Caco-2 (cell line): ENCODE measurements at regions not wholly inside any gene's neighbourhood (a gene's known extent, or its start where the extent isn't known, plus 50 kb on each side); places are given as distances from the start of the nearest gene placed in this dataset.

Experiments
- BruUV-seq: library from RNA; stranded (reverse); fragments of 400-500 nt; replicated peaks from 2 replicates; lab custom pipeline; 2021; lab: Mats Ljungman, UMichigan
- CTCF ChIA-PET: fragments of 300-600 bp; sonication (Branson Sonifier 250); formaldehyde crosslinking; loops from one replicate; lab custom pipeline; 2022; ENCODE audit warnings: antibody characterized with exemption; lab: Charles Lee
- POLR2A ChIA-PET: fragments of 300-600 bp; sonication (Branson Sonifier 250); formaldehyde crosslinking; loops from one replicate; lab custom pipeline; 2022; ENCODE audit warnings: antibody characterized with exemption; lab: Charles Lee
- DNase-seq, 2 experiments: peaks; one replicate each; pipeline versions ENCODE4 v3.0.0 to v3.0.0-alpha.2; 2020 to 2022
- H3K27me3 ChIP-seq: replicated peaks from 2 replicates; pipeline ENCODE4 v1.6.0; 2011; ENCODE audit warnings: low read length; ENCODE audit not compliant: control insufficient read depth, insufficient read depth
- H3K36me3 ChIP-seq: 2 replicates; pipeline ENCODE4 v1.5.1; 2011; ENCODE audit warnings: low read length; ENCODE audit not compliant: control insufficient read depth, insufficient read depth
- H3K4me1 ChIP-seq: fragments of 250-450 bp; sonication (Bioruptor Pico); 2 replicates; pipeline ENCODE4 v1.5.1; 2020; ENCODE audit warnings: mild to moderate bottlenecking
- H3K4me3 ChIP-seq: 2 replicates; pipeline ENCODE4 v1.5.1; 2011; ENCODE audit warnings: low read depth, mild to moderate bottlenecking, control low read depth, low read length
- H3K9me3 ChIP-seq: fragments of 250-450 bp; sonication (Bioruptor Pico); 2 replicates; pipeline ENCODE4 v1.5.1; 2020; ENCODE audit warnings: mild to moderate bottlenecking, moderate library complexity
- H3K27ac Mint-ChIP-seq: one replicate; pipeline ENCODE4 v1.8.0; 2022; ENCODE audit warnings: mixed read lengths; ENCODE audit not compliant: unreplicated experiment
- H3K27me3 Mint-ChIP-seq: one replicate; pipeline ENCODE4 v1.8.0; 2022; ENCODE audit warnings: mixed read lengths; ENCODE audit not compliant: insufficient read depth, unreplicated experiment
- H3K36me3 Mint-ChIP-seq: one replicate; pipeline ENCODE4 v1.8.0; 2022; ENCODE audit warnings: mild to moderate bottlenecking, mixed read lengths; ENCODE audit not compliant: insufficient read depth, unreplicated experiment
- H3K4me1 Mint-ChIP-seq: one replicate; pipeline ENCODE4 v1.8.0; 2022; ENCODE audit warnings: low read depth, mixed read lengths; ENCODE audit not compliant: unreplicated experiment
- H3K4me3 Mint-ChIP-seq: one replicate; pipeline ENCODE4 v1.8.0; 2022; ENCODE audit warnings: mild to moderate bottlenecking, moderate library complexity, mixed read lengths; ENCODE audit not compliant: unreplicated experiment
- H3K9me3 Mint-ChIP-seq: one replicate; pipeline ENCODE4 v1.8.0; 2022; ENCODE audit warnings: mixed read lengths; ENCODE audit not compliant: unreplicated experiment
- CTCF ChIP-seq, 2 experiments: fragments of 200-600 bp in 1 of 2; IDR thresholded peaks; 1 replicate in 1 of 2; 2 replicates in 1 of 2; pipeline versions ENCODE4 v1.5.1 to v1.8.0; 2011 to 2022; ENCODE audit warnings: antibody characterized with exemption in 1 of 2, control low read depth in 1 of 2, inconsistent platforms in 1 of 2, low read depth in 1 of 2, low read length in 1 of 2, mild to moderate bottlenecking in 1 of 2, moderate library complexity in 1 of 2; ENCODE audit not compliant: insufficient read depth in 1 of 2, severe bottlenecking in 1 of 2, unreplicated experiment in 1 of 2
- intact Hi-C: fragments of 100-400 bp; cut with micrococcal nuclease; formaldehyde crosslinking; loops from one replicate; pipeline ENCODE4 v1.10.0; 2022; ENCODE audit not compliant: unreplicated experiment

DNA sequence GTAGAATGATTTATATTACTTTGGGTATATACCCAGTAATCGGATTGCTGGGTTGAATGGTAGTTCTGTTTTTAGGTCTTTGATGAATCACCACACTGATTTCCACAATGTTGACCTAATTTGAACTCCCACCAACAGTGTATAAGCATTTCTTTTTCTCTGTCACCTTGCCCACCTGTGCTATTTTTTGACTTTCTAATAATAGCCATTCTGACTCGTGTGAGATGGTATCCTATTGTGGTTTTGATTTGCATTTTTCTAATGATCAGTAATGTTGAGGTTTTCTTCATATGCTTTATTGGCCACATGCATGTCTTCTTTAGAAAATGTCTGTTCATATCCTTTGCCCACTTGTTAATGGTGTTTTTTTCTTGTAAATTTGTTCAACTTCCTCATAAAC is 340.8 kb downstream of the PLOD2 start:
- H3K27me3 ChIP-seq = no peaks in the 10 kb centered on the region
- ChIA-PET CTCF (no interaction called here), POLR2A (no interaction called here)
- no peaks in the 10 kb centered on the region for H3K27me3 Mint-ChIP-seq
- no peaks in the 10 kb centered on the region for H3K36me3 ChIP-seq
- no peaks in the 10 kb centered on the region; the same call in 1 of the 2 replicates for H3K4me1 ChIP-seq
- no peak for DNase-seq
- BruUV-seq = no TSS peak
- TF ChIP-seq CTCF (IDR thresholded peaks at IDR 0.05; ENCODE audit: insufficient read depth in 1 of 2, low read depth in 1 of 2, low read length in 1 of 2, severe bottlenecking in 1 of 2, unreplicated experiment in 1 of 2) = no peak
- no peak overlapping the region for H3K27ac Mint-ChIP-seq
- no peaks in the 10 kb centered on the region for H3K36me3 Mint-ChIP-seq
- no peaks in the 10 kb centered on the region for H3K4me1 Mint-ChIP-seq
- no peaks in the 10 kb centered on the region for H3K9me3 Mint-ChIP-seq
- H3K4me3 Mint-ChIP-seq = no peak overlapping the region
- intact Hi-C loops = no loop called here
- no peaks in the 10 kb centered on the region for H3K9me3 ChIP-seq
- no peak overlapping the region for H3K4me3 ChIP-seq

- Mint-ChIP-seq H3K4me3 (no peak overlapping the region), H3K27ac (no peak overlapping the region), H3K4me1 (no peaks in the 10 kb centered on the region), H3K27me3 (no peaks in the 10 kb centered on the region), H3K36me3 (no peaks in the 10 kb centered on the region), H3K9me3 (no peaks in the 10 kb centered on the region)
- no peaks in the 10 kb centered on the region for H3K36me3 ChIP-seq
- H3K9me3 ChIP-seq = no peaks in the 10 kb centered on the region
- DNase-seq = no peak
- no peaks in the 10 kb centered on the region for H3K4me1 ChIP-seq
- no peaks in the 10 kb centered on the region for H3K27me3 ChIP-seq
- BruUV-seq = no TSS peak
- no peak for TF ChIP-seq CTCF (IDR thresholded peaks at IDR 0.05; ENCODE audit: insufficient read depth in 1 of 2, low read depth in 1 of 2, low read length in 1 of 2, severe bottlenecking in 1 of 2, unreplicated experiment in 1 of 2)
- CTCF ChIA-PET = no interaction called here
- H3K4me3 ChIP-seq = no peak overlapping the region
- POLR2A ChIA-PET = no interaction called here
- intact Hi-C loops = no loop called here
Measured at GRCh38 chr3:145842294-145842902, 318.6 kb downstream of the PLOD2 start.

GRCh38 chr3:145843561-145843960 is 317.4 kb downstream of the PLOD2 start:
- no peak for DNase-seq
- intact Hi-C loops = no loop called here
- no peaks in the 10 kb centered on the region for H3K36me3 ChIP-seq
- H3K4me1 ChIP-seq = no peaks in the 10 kb centered on the region
- ChIA-PET CTCF (no interaction called here), POLR2A (no interaction called here)
- no peaks in the 10 kb centered on the region for H3K9me3 ChIP-seq
- no peaks in the 10 kb centered on the region for H3K4me1 Mint-ChIP-seq
- H3K36me3 Mint-ChIP-seq = no peaks in the 10 kb centered on the region
- H3K4me3 ChIP-seq = no peak overlapping the region
- TF ChIP-seq CTCF (IDR thresholded peaks at IDR 0.05; ENCODE audit: insufficient read depth in 1 of 2, low read depth in 1 of 2, low read length in 1 of 2, severe bottlenecking in 1 of 2, unreplicated experiment in 1 of 2) = no peak
- H3K4me3 Mint-ChIP-seq = no peak overlapping the region
- no peaks in the 10 kb centered on the region for H3K27me3 Mint-ChIP-seq
- no peaks in the 10 kb centered on the region for H3K27me3 ChIP-seq
- BruUV-seq = no TSS peak
- no peak overlapping the region for H3K27ac Mint-ChIP-seq
- H3K9me3 Mint-ChIP-seq = no peaks in the 10 kb centered on the region
